ENCODE measurements at regions not wholly inside any gene's neighbourhood (a gene's known extent, or its start where the extent isn't known, plus 50 kb on each side); places are given as distances from the start of the nearest gene placed in this dataset.

GRCh38 chr20:22520381-22520780 lies 64.0 kb downstream of the FOXA2 start:
- Histone ChIP-seq H3K27me3 (ENCODE audit: control insufficient read depth, insufficient read depth, low read length) (no peaks in the 10 kb centered on the region), H3K4me1 (ENCODE audit: control insufficient read depth, insufficient read depth, low read length) (no peaks in the 10 kb centered on the region), H3K9me3 (replicated peaks; ENCODE audit: control insufficient read depth, low read depth, low read length) (no peaks in the 10 kb centered on the region), H3K36me3 (ENCODE audit: control insufficient read depth, insufficient read depth, low read length) (no peaks in the 10 kb centered on the region), H3K4me3 (ENCODE audit: low read length) (no peak overlapping the region), H3K27ac (ENCODE audit: low read length) (no peak overlapping the region)
- no peak for DNase-seq
- 76% methylated on average over 8 of the region's 8 CpGs for WGBS (ENCODE audit: insufficient coverage)

- H3K9me3 ChIP-seq (replicated peaks; ENCODE audit: control insufficient read depth, low read depth, low read length), result no peaks in the 10 kb centered on the region
- WGBS (ENCODE audit: insufficient coverage), result 58% methylated on average over 2 of the region's 5 CpGs
- H3K27ac ChIP-seq (ENCODE audit: low read length), result no peak overlapping the region
- no peaks in the 10 kb centered on the region for H3K36me3 ChIP-seq (ENCODE audit: control insufficient read depth, insufficient read depth, low read length)
- H3K4me1 ChIP-seq (ENCODE audit: control insufficient read depth, insufficient read depth, low read length), result no peaks in the 10 kb centered on the region
- DNase-seq, result no peak
- H3K4me3 ChIP-seq (ENCODE audit: low read length), result no peak overlapping the region
- H3K27me3 ChIP-seq (ENCODE audit: control insufficient read depth, insufficient read depth, low read length), result no peaks in the 10 kb centered on the region
These were observed 69.1 kb downstream of the FOXA2 start for GRCh38 chr20:22515264-22515663.

DNA sequence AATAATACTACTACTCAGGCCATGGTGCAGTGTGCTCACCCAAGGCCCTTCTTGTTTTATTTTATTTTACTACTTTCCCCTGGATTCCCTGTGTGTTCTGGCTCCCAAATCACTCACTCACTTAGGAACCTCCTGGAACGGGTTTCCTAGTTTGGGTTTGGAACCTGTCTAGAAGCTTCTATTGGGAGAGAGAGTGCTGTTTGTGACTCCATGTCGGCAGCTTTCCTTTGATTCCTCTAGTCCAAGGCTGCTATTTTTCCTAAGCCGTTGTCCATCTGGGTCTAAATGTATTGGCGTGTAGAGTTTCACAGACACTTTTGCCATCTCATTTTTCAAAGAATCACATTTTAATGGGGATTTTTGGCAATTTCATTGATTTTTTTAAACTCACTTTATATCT lies 70.8 kb downstream of the FOXA2 start:
- peaks cover 2% of the 10 kb centered on the region for H3K27me3 ChIP-seq (ENCODE audit: control insufficient read depth, insufficient read depth, low read length)

GRCh38 chr20:22512911-22513489 lies 71.4 kb downstream of the FOXA2 start:
- Histone ChIP-seq H3K27ac (ENCODE audit: low read length) (no peak overlapping the region), H3K4me3 (ENCODE audit: low read length) (no peak overlapping the region), H3K9me3 (replicated peaks; ENCODE audit: control insufficient read depth, low read depth, low read length) (no peaks in the 10 kb centered on the region), H3K4me1 (ENCODE audit: control insufficient read depth, insufficient read depth, low read length) (no peaks in the 10 kb centered on the region), H3K27me3 (ENCODE audit: control insufficient read depth, insufficient read depth, low read length) (peaks cover 2% of the 10 kb centered on the region), H3K36me3 (ENCODE audit: control insufficient read depth, insufficient read depth, low read length) (no peaks in the 10 kb centered on the region)
- no peak for DNase-seq
- no CpG with 5 or more reads among the region's 1 CpG for WGBS (ENCODE audit: insufficient coverage)

More for the DNA sequence above, 70.8 kb downstream of the FOXA2 start:
- Histone ChIP-seq H3K4me3 (ENCODE audit: low read length) (no peak overlapping the region), H3K27ac (ENCODE audit: low read length) (no peak overlapping the region), H3K9me3 (replicated peaks; ENCODE audit: control insufficient read depth, low read depth, low read length) (no peaks in the 10 kb centered on the region), H3K36me3 (ENCODE audit: control insufficient read depth, insufficient read depth, low read length) (no peaks in the 10 kb centered on the region), H3K4me1 (ENCODE audit: control insufficient read depth, insufficient read depth, low read length) (no peaks in the 10 kb centered on the region)
- no CpG with 5 or more reads among the region's 4 CpGs for WGBS (ENCODE audit: insufficient coverage)
- peak; percentile 4 for DNase-seq

- H3K36me3 ChIP-seq (ENCODE audit: control insufficient read depth, insufficient read depth, low read length), result no peaks in the 10 kb centered on the region
- WGBS (ENCODE audit: insufficient coverage), result 45% methylated on average over 11 of the region's 17 CpGs
- H3K4me3 ChIP-seq (ENCODE audit: low read length), result no peak overlapping the region
- H3K4me1 ChIP-seq (ENCODE audit: control insufficient read depth, insufficient read depth, low read length), result no peaks in the 10 kb centered on the region
- no peak overlapping the region for H3K27ac ChIP-seq (ENCODE audit: low read length)
- no peaks in the 10 kb centered on the region for H3K9me3 ChIP-seq (replicated peaks; ENCODE audit: control insufficient read depth, low read depth, low read length)
- H3K27me3 ChIP-seq (ENCODE audit: control insufficient read depth, insufficient read depth, low read length), result peaks cover 2% of the 10 kb centered on the region
- peak; percentile 10 for DNase-seq
These were observed 72.1 kb downstream of the FOXA2 start for GRCh38 chr20:22511943-22512910.

GRCh38 chr20:22509843-22510147 lies 74.6 kb downstream of the FOXA2 start:
- no peak overlapping the region for H3K27ac ChIP-seq (ENCODE audit: low read length)
- H3K27me3 ChIP-seq (ENCODE audit: control insufficient read depth, insufficient read depth, low read length), result peaks cover 2% of the 10 kb centered on the region
- no peaks in the 10 kb centered on the region for H3K9me3 ChIP-seq (replicated peaks; ENCODE audit: control insufficient read depth, low read depth, low read length)
- WGBS (ENCODE audit: insufficient coverage), result no CpG with 5 or more reads among the region's 3 CpGs
- no peak overlapping the region for H3K4me3 ChIP-seq (ENCODE audit: low read length)
- no peaks in the 10 kb centered on the region for H3K36me3 ChIP-seq (ENCODE audit: control insufficient read depth, insufficient read depth, low read length)
- no peaks in the 10 kb centered on the region for H3K4me1 ChIP-seq (ENCODE audit: control insufficient read depth, insufficient read depth, low read length)
- no peak for DNase-seq

DNA sequence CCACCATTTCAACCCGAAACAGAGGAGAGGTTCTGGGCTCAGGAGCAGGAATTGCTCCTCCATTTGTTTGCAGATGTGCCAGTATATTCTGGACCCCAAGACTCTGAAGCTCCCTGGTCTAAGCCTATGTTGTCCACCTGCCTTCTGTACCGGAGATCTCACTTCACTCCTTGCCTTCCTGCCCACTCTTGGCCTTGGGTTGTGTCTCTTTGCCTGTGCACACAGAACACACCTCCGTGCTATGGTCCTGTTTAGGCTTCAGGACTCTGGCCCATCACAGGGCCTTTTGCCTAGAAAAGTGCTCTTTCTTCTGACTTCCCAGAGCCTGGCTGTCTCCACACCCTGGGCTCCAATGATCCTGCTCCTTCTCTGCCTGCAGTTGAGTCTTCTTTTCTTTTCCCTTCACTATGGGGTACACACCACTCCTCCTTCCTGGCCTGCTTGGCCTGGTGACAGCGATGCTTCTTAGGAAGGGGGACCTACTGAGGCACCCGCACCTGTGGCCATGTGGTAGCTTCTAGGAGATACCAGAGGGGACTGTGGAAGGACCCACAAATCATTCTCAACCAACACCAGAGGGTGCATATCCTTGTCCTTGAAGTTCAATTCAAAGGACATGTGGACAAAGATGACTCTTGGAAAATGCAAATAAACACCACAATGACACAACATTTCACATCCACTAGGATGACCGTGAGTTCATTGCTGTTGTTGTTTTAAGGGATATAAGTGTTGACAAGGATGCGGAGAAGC lies 75.1 kb downstream of the FOXA2 start:
- no peak overlapping the region for H3K27ac ChIP-seq (ENCODE audit: low read length)
- DNase-seq, result no peak
- no peak overlapping the region for H3K4me3 ChIP-seq (ENCODE audit: low read length)
- 84% methylated on average over 3 of the region's 7 CpGs for WGBS (ENCODE audit: insufficient coverage)
- H3K4me1 ChIP-seq (ENCODE audit: control insufficient read depth, insufficient read depth, low read length), result no peaks in the 10 kb centered on the region
- H3K36me3 ChIP-seq (ENCODE audit: control insufficient read depth, insufficient read depth, low read length), result no peaks in the 10 kb centered on the region
- H3K9me3 ChIP-seq (replicated peaks; ENCODE audit: control insufficient read depth, low read depth, low read length), result no peaks in the 10 kb centered on the region
- peaks cover 2% of the 10 kb centered on the region for H3K27me3 ChIP-seq (ENCODE audit: control insufficient read depth, insufficient read depth, low read length)

- 65% methylated on average over 7 of the region's 7 CpGs for WGBS (ENCODE audit: insufficient coverage)
- H3K4me1 ChIP-seq (ENCODE audit: control insufficient read depth, insufficient read depth, low read length), result no peaks in the 10 kb centered on the region
- H3K36me3 ChIP-seq (ENCODE audit: control insufficient read depth, insufficient read depth, low read length), result no peaks in the 10 kb centered on the region
- no peaks in the 10 kb centered on the region for H3K9me3 ChIP-seq (replicated peaks; ENCODE audit: control insufficient read depth, low read depth, low read length)
- no peak overlapping the region for H3K27ac ChIP-seq (ENCODE audit: low read length)
- no peak overlapping the region for H3K4me3 ChIP-seq (ENCODE audit: low read length)
- DNase-seq, result no peak
- H3K27me3 ChIP-seq (ENCODE audit: control insufficient read depth, insufficient read depth, low read length), result peaks cover 2% of the 10 kb centered on the region
These were observed 75.9 kb downstream of the FOXA2 start for GRCh38 chr20:22508426-22508825.

GRCh38 chr20:22507240-22507961 lies 77.0 kb downstream of the FOXA2 start:
- no peaks in the 10 kb centered on the region for H3K9me3 ChIP-seq (replicated peaks; ENCODE audit: control insufficient read depth, low read depth, low read length)
- 92% methylated on average over 2 of the region's 5 CpGs for WGBS (ENCODE audit: insufficient coverage)
- H3K36me3 ChIP-seq (ENCODE audit: control insufficient read depth, insufficient read depth, low read length), result no peaks in the 10 kb centered on the region
- H3K4me1 ChIP-seq (ENCODE audit: control insufficient read depth, insufficient read depth, low read length), result no peaks in the 10 kb centered on the region
- DNase-seq, result no peak
- no peak overlapping the region for H3K27ac ChIP-seq (ENCODE audit: low read length)
- no peak overlapping the region for H3K4me3 ChIP-seq (ENCODE audit: low read length)
- peaks cover 4% of the 10 kb centered on the region for H3K27me3 ChIP-seq (ENCODE audit: control insufficient read depth, insufficient read depth, low read length)

DNA sequence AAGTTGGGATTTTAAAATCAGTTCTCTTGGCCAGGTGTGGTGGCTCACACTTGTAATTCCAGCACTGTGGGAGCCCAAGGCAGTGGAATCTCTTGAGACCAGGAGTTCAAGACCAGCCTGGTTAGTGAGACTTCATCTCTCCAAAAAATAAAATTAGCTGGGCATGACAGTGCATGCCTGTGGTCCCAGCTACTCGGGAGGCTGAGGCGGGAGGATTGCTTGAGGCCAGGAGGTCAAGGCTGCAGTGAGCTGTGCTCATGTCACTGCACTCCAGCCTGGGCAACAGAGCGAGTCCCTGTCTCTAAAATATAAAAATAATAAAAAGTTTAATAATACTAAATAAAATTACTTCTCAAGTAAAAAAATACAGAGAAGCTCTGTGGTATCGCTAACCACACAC lies 77.5 kb downstream of the FOXA2 start:
- 33% methylated on average over 1 of the region's 4 CpGs for WGBS (ENCODE audit: insufficient coverage)

More for the DNA sequence above, 77.5 kb downstream of the FOXA2 start:
- no peaks in the 10 kb centered on the region for H3K4me1 ChIP-seq (ENCODE audit: control insufficient read depth, insufficient read depth, low read length)
- no peaks in the 10 kb centered on the region for H3K9me3 ChIP-seq (replicated peaks; ENCODE audit: control insufficient read depth, low read depth, low read length)
- H3K27me3 ChIP-seq (ENCODE audit: control insufficient read depth, insufficient read depth, low read length), result peaks cover 4% of the 10 kb centered on the region
- H3K4me3 ChIP-seq (ENCODE audit: low read length), result no peak overlapping the region
- no peaks in the 10 kb centered on the region for H3K36me3 ChIP-seq (ENCODE audit: control insufficient read depth, insufficient read depth, low read length)
- no peak overlapping the region for H3K27ac ChIP-seq (ENCODE audit: low read length)
- DNase-seq, result no peak

Data from muscle of leg (tissue), 3 donors.